ENCODE measurements at regions not wholly inside any gene's neighbourhood (a gene's known extent, or its start where the extent isn't known, plus 50 kb on each side); places are given as distances from the start of the nearest gene placed in this dataset.

- Histone ChIP-seq H3K4me2 (no peak overlapping the region), H3K9ac (no peak overlapping the region), H3K4me1 (no peaks in the 10 kb centered on the region), H3K27ac (no peak overlapping the region), H3K4me3 (no peak overlapping the region), H3K27me3 (no peaks in the 10 kb centered on the region), H3K36me3 (no peaks in the 10 kb centered on the region), H4K20me1 (no peaks in the 10 kb centered on the region), H3K9me3 (replicated peaks in 1 of 11) (peaks cover 0 to 6% (median 0%) of the 10 kb centered on the region in 11 experiments; a peak in 2 of 22 replicates)
- TF ChIP-seq Cebpa-rat (IDR thresholded peaks at IDR 0.05) = no peak
Observed at GRCh38 chr3:175868626-175869025, 1009.5 kb downstream of the NAALADL2 start.

DNA sequence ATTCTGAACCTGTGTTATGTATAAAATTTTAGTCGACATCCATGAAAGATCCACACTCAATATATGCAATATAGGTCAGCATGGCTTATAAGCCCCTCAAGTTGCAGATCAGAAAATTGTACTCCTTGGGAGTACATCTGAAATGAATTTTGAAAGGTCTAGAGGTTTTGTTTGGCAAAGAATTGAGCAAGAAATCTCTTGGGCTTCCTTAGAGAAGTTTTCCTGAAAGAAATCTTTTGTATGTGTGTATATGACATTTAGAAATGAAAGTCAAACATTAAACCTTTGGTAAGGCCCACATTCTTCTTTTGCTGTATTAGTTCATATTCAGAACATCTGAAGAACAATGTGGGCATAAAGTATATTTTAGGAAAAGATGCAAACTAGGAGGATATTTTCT lies 1006.6 kb downstream of the NAALADL2 start:
- Histone ChIP-seq H3K36me3 (no peaks in the 10 kb centered on the region), H3K27ac (no peak overlapping the region), H3K9me3 (replicated peaks in 1 of 11) (peaks cover 0 to 6% (median 0%) of the 10 kb centered on the region in 11 experiments; a peak in 1 of 22 replicates), H3K9ac (no peak overlapping the region), H3K27me3 (no peaks in the 10 kb centered on the region), H3K4me1 (no peaks in the 10 kb centered on the region), H3K4me3 (no peak overlapping the region), H3K4me2 (no peak overlapping the region), H4K20me1 (no peaks in the 10 kb centered on the region)
- TF ChIP-seq Cebpa-rat (IDR thresholded peaks at IDR 0.05) = no peak

GRCh38 chr3:175861916-175862315 lies 1002.8 kb downstream of the NAALADL2 start:
- Histone ChIP-seq H3K36me3 (no peaks in the 10 kb centered on the region), H3K27me3 (no peaks in the 10 kb centered on the region), H3K4me3 (no peak overlapping the region), H3K4me2 (no peak overlapping the region), H4K20me1 (no peaks in the 10 kb centered on the region), H3K9ac (no peak overlapping the region), H3K27ac (no peak overlapping the region), H3K9me3 (replicated peaks in 1 of 11) (no peaks in the 10 kb centered on the region), H3K4me1 (no peaks in the 10 kb centered on the region)
- no peak for TF ChIP-seq Cebpa-rat (IDR thresholded peaks at IDR 0.05)

All from BLaER1 treated with 17β-estradiol and CSF1 and Interleukin-3, amounts not matched to agents 10 nM and 100 nM (cell line).